ENCODE measurements at regions not wholly inside any gene's neighbourhood (a gene's known extent, or its start where the extent isn't known, plus 50 kb on each side); places are given as distances from the start of the nearest gene placed in this dataset.

GRCh38 chr11:104467404-104467803 is 303.5 kb upstream of the PDGFD start:
- no peak for FAIRE-seq
- no peak for DNase-seq (ENCODE audit: insufficient read length, low spot score)
- no peak for TF ChIP-seq CTCF (IDR thresholded peaks at IDR 0.05; ENCODE audit: insufficient read depth, missing control alignments)

GRCh38 chr11:104465321-104465720 is 301.4 kb upstream of the PDGFD start:
- TF ChIP-seq CTCF (IDR thresholded peaks at IDR 0.05; ENCODE audit: insufficient read depth, missing control alignments): no peak
- DNase-seq (ENCODE audit: insufficient read length, low spot score) (no peak), FAIRE-seq (no peak)

- no peak for DNase-seq (ENCODE audit: insufficient read length, low spot score)
- TF ChIP-seq CTCF (IDR thresholded peaks at IDR 0.05; ENCODE audit: insufficient read depth, missing control alignments): no peak
- FAIRE-seq: no peak
Observed at GRCh38 chr11:104464691-104465090, 300.7 kb upstream of the PDGFD start.

- no peak for TF ChIP-seq CTCF (IDR thresholded peaks at IDR 0.05; ENCODE audit: insufficient read depth, missing control alignments)
- no peak for DNase-seq (ENCODE audit: insufficient read length, low spot score)
- no peak for FAIRE-seq
Observed at GRCh38 chr11:104462341-104462740, 298.4 kb upstream of the PDGFD start.

- FAIRE-seq: no peak
- no peak for DNase-seq (ENCODE audit: insufficient read length, low spot score)
- TF ChIP-seq CTCF (IDR thresholded peaks at IDR 0.05; ENCODE audit: insufficient read depth, missing control alignments): no peak
Observed at GRCh38 chr11:104451197-104451893, 287.4 kb upstream of the PDGFD start.

- DNase-seq (ENCODE audit: insufficient read length, low spot score) (no peak), FAIRE-seq (no peak)
- no peak for TF ChIP-seq CTCF (IDR thresholded peaks at IDR 0.05; ENCODE audit: insufficient read depth, missing control alignments)
Observed at GRCh38 chr11:104443387-104443786, 279.4 kb upstream of the PDGFD start.

GRCh38 chr11:104442321-104442720 is 278.4 kb upstream of the PDGFD start:
- DNase-seq (ENCODE audit: insufficient read length, low spot score): no peak
- FAIRE-seq: no peak
- TF ChIP-seq CTCF (IDR thresholded peaks at IDR 0.05; ENCODE audit: insufficient read depth, missing control alignments): no peak
